ENCODE measurements at regions not wholly inside any gene's neighbourhood (a gene's known extent, or its start where the extent isn't known, plus 50 kb on each side); places are given as distances from the start of the nearest gene placed in this dataset.

- no peak for DNase-seq (ENCODE audit: low spot score)
Measured at GRCh38 chr10:110413903-110414547, 83.7 kb upstream of the DUSP5 start.

- no peak for DNase-seq (ENCODE audit: low spot score)
Measured at GRCh38 chr10:110414548-110415309, 83.0 kb upstream of the DUSP5 start.

- DNase-seq (ENCODE audit: low spot score), result no peak
Measured at GRCh38 chr10:110415809-110416208, 81.9 kb upstream of the DUSP5 start.

GRCh38 chr10:110416776-110417711 is 80.7 kb upstream of the DUSP5 start:
- DNase-seq (ENCODE audit: low spot score), result no peak

- no peak for DNase-seq (ENCODE audit: low spot score)
Measured at GRCh38 chr10:110418218-110418617, 79.5 kb upstream of the DUSP5 start.

- no peak for DNase-seq (ENCODE audit: low spot score)
Measured at GRCh38 chr10:110419265-110419664, 78.4 kb upstream of the DUSP5 start.

GRCh38 chr10:110420401-110421193 is 77.1 kb upstream of the DUSP5 start:
- no peak for DNase-seq (ENCODE audit: low spot score)

GRCh38 chr10:110421512-110422138 is 76.1 kb upstream of the DUSP5 start:
- DNase-seq (ENCODE audit: low spot score), result no peak

GRCh38 chr10:110422548-110422947 is 75.2 kb upstream of the DUSP5 start:
- no peak for DNase-seq (ENCODE audit: low spot score)

- DNase-seq (ENCODE audit: low spot score), result no peak
Measured at GRCh38 chr10:110423650-110424049, 74.1 kb upstream of the DUSP5 start.

- no peak for DNase-seq (ENCODE audit: low spot score)
Measured at GRCh38 chr10:110425684-110426293, 71.9 kb upstream of the DUSP5 start.

- no peak for DNase-seq (ENCODE audit: low spot score)
Measured at GRCh38 chr10:110426294-110427181, 71.2 kb upstream of the DUSP5 start.

- peak; percentile 41 for DNase-seq (ENCODE audit: low spot score)
Measured at GRCh38 chr10:110429301-110429700, 68.4 kb upstream of the DUSP5 start.

- peak; percentile 64 for DNase-seq (ENCODE audit: low spot score)
Measured at GRCh38 chr10:110430340-110431273, 67.1 kb upstream of the DUSP5 start.

GRCh38 chr10:110431659-110432058 is 66.0 kb upstream of the DUSP5 start:
- DNase-seq (ENCODE audit: low spot score), result peak; percentile 37

GRCh38 chr10:110432084-110432483 is 65.6 kb upstream of the DUSP5 start:
- DNase-seq (ENCODE audit: low spot score), result peak; percentile 59

- DNase-seq (ENCODE audit: low spot score), result peak; percentile 69
Measured at GRCh38 chr10:110432814-110433565, 64.7 kb upstream of the DUSP5 start.

All from mesenteric fat pad (tissue), 1 donor.